Caco-2 (cell line): ENCODE measurements at regions not wholly inside any gene's neighbourhood (a gene's known extent, or its start where the extent isn't known, plus 50 kb on each side); places are given as distances from the start of the nearest gene placed in this dataset.

ENCODE experiments used
- BruUV-seq: library from RNA; stranded (reverse); fragments of 400-500 nt; replicated peaks from 2 replicates; lab custom pipeline; 2021; lab: Mats Ljungman, UMichigan
- CTCF ChIA-PET: fragments of 300-600 bp; sonication (Branson Sonifier 250); formaldehyde crosslinking; loops from one replicate; lab custom pipeline; 2022; ENCODE audit warnings: antibody characterized with exemption; lab: Charles Lee
- POLR2A ChIA-PET: fragments of 300-600 bp; sonication (Branson Sonifier 250); formaldehyde crosslinking; loops from one replicate; lab custom pipeline; 2022; ENCODE audit warnings: antibody characterized with exemption; lab: Charles Lee
- DNase-seq, 2 experiments: peaks; one replicate each; pipeline versions ENCODE4 v3.0.0 to v3.0.0-alpha.2; 2020 to 2022
- H3K27me3 ChIP-seq: replicated peaks from 2 replicates; pipeline ENCODE4 v1.6.0; 2011; ENCODE audit warnings: low read length; ENCODE audit not compliant: control insufficient read depth, insufficient read depth
- H3K36me3 ChIP-seq: 2 replicates; pipeline ENCODE4 v1.5.1; 2011; ENCODE audit warnings: low read length; ENCODE audit not compliant: control insufficient read depth, insufficient read depth
- H3K4me1 ChIP-seq: fragments of 250-450 bp; sonication (Bioruptor Pico); 2 replicates; pipeline ENCODE4 v1.5.1; 2020; ENCODE audit warnings: mild to moderate bottlenecking
- H3K4me3 ChIP-seq: 2 replicates; pipeline ENCODE4 v1.5.1; 2011; ENCODE audit warnings: low read depth, mild to moderate bottlenecking, control low read depth, low read length
- H3K9me3 ChIP-seq: fragments of 250-450 bp; sonication (Bioruptor Pico); 2 replicates; pipeline ENCODE4 v1.5.1; 2020; ENCODE audit warnings: mild to moderate bottlenecking, moderate library complexity
- H3K27ac Mint-ChIP-seq: one replicate; pipeline ENCODE4 v1.8.0; 2022; ENCODE audit warnings: mixed read lengths; ENCODE audit not compliant: unreplicated experiment
- H3K27me3 Mint-ChIP-seq: one replicate; pipeline ENCODE4 v1.8.0; 2022; ENCODE audit warnings: mixed read lengths; ENCODE audit not compliant: insufficient read depth, unreplicated experiment
- H3K36me3 Mint-ChIP-seq: one replicate; pipeline ENCODE4 v1.8.0; 2022; ENCODE audit warnings: mild to moderate bottlenecking, mixed read lengths; ENCODE audit not compliant: insufficient read depth, unreplicated experiment
- H3K4me1 Mint-ChIP-seq: one replicate; pipeline ENCODE4 v1.8.0; 2022; ENCODE audit warnings: low read depth, mixed read lengths; ENCODE audit not compliant: unreplicated experiment
- H3K4me3 Mint-ChIP-seq: one replicate; pipeline ENCODE4 v1.8.0; 2022; ENCODE audit warnings: mild to moderate bottlenecking, moderate library complexity, mixed read lengths; ENCODE audit not compliant: unreplicated experiment
- H3K9me3 Mint-ChIP-seq: one replicate; pipeline ENCODE4 v1.8.0; 2022; ENCODE audit warnings: mixed read lengths; ENCODE audit not compliant: unreplicated experiment
- intact Hi-C: fragments of 100-400 bp; cut with micrococcal nuclease; formaldehyde crosslinking; loops from one replicate; pipeline ENCODE4 v1.10.0; 2022; ENCODE audit not compliant: unreplicated experiment
- TF ChIP-seq, protein P1 (sequence below), 2 experiments: fragments of 200-600 bp in 1 of 2; IDR thresholded peaks; 1 replicate in 1 of 2; 2 replicates in 1 of 2; pipeline versions ENCODE4 v1.5.1 to v1.8.0; 2011 to 2022; ENCODE audit warnings: antibody characterized with exemption in 1 of 2, control low read depth in 1 of 2, inconsistent platforms in 1 of 2, low read depth in 1 of 2, low read length in 1 of 2, mild to moderate bottlenecking in 1 of 2, moderate library complexity in 1 of 2; ENCODE audit not compliant: insufficient read depth in 1 of 2, severe bottlenecking in 1 of 2, unreplicated experiment in 1 of 2

GRCh38 chr1:58233729-58234128, 312.8 kb downstream of the OMA1 start:
- H3K27me3 Mint-ChIP-seq = peaks cover 10% of the 10 kb centered on the region
- POLR2A ChIA-PET = no interaction called here
- Histone ChIP-seq H3K4me1 (no peaks in the 10 kb centered on the region), H3K4me3 (no peak overlapping the region), H3K27me3 (no peaks in the 10 kb centered on the region), H3K36me3 (no peaks in the 10 kb centered on the region), H3K9me3 (no peaks in the 10 kb centered on the region)
- H3K4me3 Mint-ChIP-seq = no peak overlapping the region
- no peaks in the 10 kb centered on the region for H3K9me3 Mint-ChIP-seq
- no peak for DNase-seq
- no peaks in the 10 kb centered on the region for H3K36me3 Mint-ChIP-seq
- CTCF ChIA-PET = no interaction called here
- TF ChIP-seq, protein P1, sequence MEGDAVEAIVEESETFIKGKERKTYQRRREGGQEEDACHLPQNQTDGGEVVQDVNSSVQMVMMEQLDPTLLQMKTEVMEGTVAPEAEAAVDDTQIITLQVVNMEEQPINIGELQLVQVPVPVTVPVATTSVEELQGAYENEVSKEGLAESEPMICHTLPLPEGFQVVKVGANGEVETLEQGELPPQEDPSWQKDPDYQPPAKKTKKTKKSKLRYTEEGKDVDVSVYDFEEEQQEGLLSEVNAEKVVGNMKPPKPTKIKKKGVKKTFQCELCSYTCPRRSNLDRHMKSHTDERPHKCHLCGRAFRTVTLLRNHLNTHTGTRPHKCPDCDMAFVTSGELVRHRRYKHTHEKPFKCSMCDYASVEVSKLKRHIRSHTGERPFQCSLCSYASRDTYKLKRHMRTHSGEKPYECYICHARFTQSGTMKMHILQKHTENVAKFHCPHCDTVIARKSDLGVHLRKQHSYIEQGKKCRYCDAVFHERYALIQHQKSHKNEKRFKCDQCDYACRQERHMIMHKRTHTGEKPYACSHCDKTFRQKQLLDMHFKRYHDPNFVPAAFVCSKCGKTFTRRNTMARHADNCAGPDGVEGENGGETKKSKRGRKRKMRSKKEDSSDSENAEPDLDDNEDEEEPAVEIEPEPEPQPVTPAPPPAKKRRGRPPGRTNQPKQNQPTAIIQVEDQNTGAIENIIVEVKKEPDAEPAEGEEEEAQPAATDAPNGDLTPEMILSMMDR (IDR thresholded peaks at IDR 0.05; ENCODE audit: insufficient read depth in 1 of 2, low read depth in 1 of 2, low read length in 1 of 2, severe bottlenecking in 1 of 2, unreplicated experiment in 1 of 2) = no peak
- intact Hi-C loops = no loop called here
- no peak overlapping the region for H3K27ac Mint-ChIP-seq
- no peaks in the 10 kb centered on the region for H3K4me1 Mint-ChIP-seq
- no TSS peak for BruUV-seq

DNA sequence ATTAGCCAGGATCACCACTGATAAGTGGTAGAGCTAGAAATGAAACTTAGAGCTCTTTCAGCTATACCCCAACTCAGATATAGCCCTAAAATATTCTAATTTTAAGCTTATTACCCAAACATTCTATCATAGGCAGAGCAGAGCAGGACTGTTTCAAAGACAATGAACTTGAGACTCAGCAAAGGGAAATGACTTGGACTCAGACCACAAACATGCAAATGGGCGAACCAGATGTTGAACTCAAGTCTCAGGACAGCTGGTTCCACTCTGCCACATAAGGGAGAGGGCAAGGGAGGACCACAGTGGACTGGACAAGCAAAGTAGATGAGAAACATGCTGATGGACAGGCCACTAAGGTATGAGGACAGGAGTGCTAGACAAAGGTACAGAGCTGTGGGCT, 315.3 kb downstream of the OMA1 start:
- no peaks in the 10 kb centered on the region for H3K9me3 Mint-ChIP-seq
- TF ChIP-seq, protein P1 (IDR thresholded peaks at IDR 0.05; ENCODE audit: insufficient read depth in 1 of 2, low read depth in 1 of 2, low read length in 1 of 2, severe bottlenecking in 1 of 2, unreplicated experiment in 1 of 2) = no peak
- Histone ChIP-seq H3K4me1 (no peaks in the 10 kb centered on the region), H3K9me3 (no peaks in the 10 kb centered on the region), H3K27me3 (no peaks in the 10 kb centered on the region), H3K36me3 (no peaks in the 10 kb centered on the region), H3K4me3 (no peak overlapping the region)
- CTCF ChIA-PET = no interaction called here
- H3K36me3 Mint-ChIP-seq = no peaks in the 10 kb centered on the region
- H3K27me3 Mint-ChIP-seq = peaks cover 8% of the 10 kb centered on the region
- POLR2A ChIA-PET = no interaction called here
- no peak overlapping the region for H3K27ac Mint-ChIP-seq
- BruUV-seq = no TSS peak
- intact Hi-C loops = no loop called here
- H3K4me1 Mint-ChIP-seq = no peaks in the 10 kb centered on the region
- no peak overlapping the region for H3K4me3 Mint-ChIP-seq
- DNase-seq = no peak

DNA sequence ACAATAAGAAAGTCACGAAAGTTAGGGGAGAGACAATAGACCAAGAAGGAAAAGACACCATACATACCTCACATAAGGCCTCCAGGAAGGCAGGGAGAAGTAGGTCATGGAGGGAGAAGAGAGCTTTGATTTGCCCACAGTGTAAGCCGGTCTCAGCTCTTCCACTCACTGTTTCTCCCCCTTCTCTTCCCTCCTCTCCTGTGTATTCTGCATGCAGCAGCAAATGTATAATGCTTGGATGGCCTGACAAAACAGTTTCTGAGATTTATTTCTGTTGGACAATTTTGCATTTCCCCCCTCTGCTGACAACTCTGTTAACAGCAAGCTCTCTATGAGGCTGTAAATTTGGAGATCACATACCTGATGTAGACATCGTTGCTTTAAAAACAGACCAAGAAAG, 318.9 kb downstream of the OMA1 start:
- no peak overlapping the region for H3K4me3 Mint-ChIP-seq
- ChIA-PET CTCF (no interaction called here), POLR2A (no interaction called here)
- H3K4me1 Mint-ChIP-seq = no peaks in the 10 kb centered on the region
- no peak for DNase-seq
- H3K36me3 Mint-ChIP-seq = no peaks in the 10 kb centered on the region
- H3K27me3 ChIP-seq = no peaks in the 10 kb centered on the region
- BruUV-seq = no TSS peak
- no peaks in the 10 kb centered on the region for H3K4me1 ChIP-seq
- no peaks in the 10 kb centered on the region for H3K36me3 ChIP-seq
- peaks cover 8% of the 10 kb centered on the region for H3K27me3 Mint-ChIP-seq
- H3K9me3 ChIP-seq = no peaks in the 10 kb centered on the region
- TF ChIP-seq, protein P1 (IDR thresholded peaks at IDR 0.05; ENCODE audit: insufficient read depth in 1 of 2, low read depth in 1 of 2, low read length in 1 of 2, severe bottlenecking in 1 of 2, unreplicated experiment in 1 of 2) = no peak
- no peaks in the 10 kb centered on the region for H3K9me3 Mint-ChIP-seq
- H3K27ac Mint-ChIP-seq = no peak overlapping the region
- no peak overlapping the region for H3K4me3 ChIP-seq
- intact Hi-C loops = no loop called here
